SK-N-SH treated with all-trans-retinoic acid at 6 μM for 48 hours (cell line): ENCODE measurements at regions not wholly inside any gene's neighbourhood (a gene's known extent, or its start where the extent isn't known, plus 50 kb on each side); places are given as distances from the start of the nearest gene placed in this dataset.

Experiments used
- ATAC-seq: fragments of 200-7000 bp; cut with Tn5 transposase; 3 replicates; pipeline ENCODE4 v1.9.1; 2020; ENCODE audit warnings: mild to moderate bottlenecking, moderate library complexity
- BACH2 ChIP-seq: fragments of 250-450 bp; sonication (Bioruptor Pico); IDR thresholded peaks from 2 replicates; pipeline ENCODE4 v1.9.0; 2021; ENCODE audit warnings: mild to moderate bottlenecking, borderline replicate concordance
- CREB5 ChIP-seq: fragments of 250-450 bp; sonication (Bioruptor Pico); IDR thresholded peaks from 2 replicates; pipeline ENCODE4 v1.5.1; 2020; ENCODE audit warnings: low read depth, mild to moderate bottlenecking, moderate library complexity
- CSDC2 ChIP-seq: fragments of 250-450 bp; sonication (Bioruptor Pico); IDR thresholded peaks from 2 replicates; pipeline ENCODE4 v1.5.0; 2020; ENCODE audit warnings: mild to moderate bottlenecking, moderate library complexity
- CSRNP3 ChIP-seq: fragments of 250-450 bp; sonication (Bioruptor Pico); IDR thresholded peaks from 2 replicates; pipeline ENCODE4 v1.5.1; 2021; ENCODE audit warnings: mild to moderate bottlenecking, moderate library complexity
- ESRRG ChIP-seq: fragments of 250-450 bp; sonication (Bioruptor Pico); IDR thresholded peaks from 2 replicates; pipeline ENCODE4 v1.6.1; 2021; ENCODE audit warnings: mild to moderate bottlenecking
- GLIS3 ChIP-seq: fragments of 250-450 bp; sonication (Bioruptor Pico); IDR thresholded peaks from 2 replicates; pipeline ENCODE4 v1.5.0; 2020; ENCODE audit warnings: mild to moderate bottlenecking, moderate library complexity
- ISL1 ChIP-seq: fragments of 250-450 bp; sonication (Bioruptor Pico); IDR thresholded peaks from 2 replicates; pipeline ENCODE4 v2.1.2; 2022; ENCODE audit warnings: mild to moderate bottlenecking, moderate library complexity
- OSR1 ChIP-seq: fragments of 250-450 bp; sonication (Bioruptor Pico); IDR thresholded peaks from 2 replicates; pipeline ENCODE4 v1.8.0; 2022; ENCODE audit warnings: moderate library complexity, mild to moderate bottlenecking, inconsistent platforms
- PPARA ChIP-seq: fragments of 250-450 bp; sonication (Bioruptor Pico); IDR thresholded peaks from 2 replicates; pipeline ENCODE4 v1.5.0; 2020; ENCODE audit warnings: mild to moderate bottlenecking, borderline replicate concordance
- RARB ChIP-seq: fragments of 250-450 bp; sonication (Bioruptor Pico); IDR thresholded peaks from 2 replicates; pipeline ENCODE4 v1.8.0; 2021; ENCODE audit warnings: mild to moderate bottlenecking, moderate library complexity
- SNAI2 ChIP-seq: fragments of 250-450 bp; sonication (Bioruptor Pico); IDR thresholded peaks from 2 replicates; pipeline ENCODE4 v1.5.0; 2020; ENCODE audit warnings: mild to moderate bottlenecking, moderate library complexity
- TCF4 ChIP-seq: fragments of 250-450 bp; sonication (Bioruptor Pico); IDR thresholded peaks from 2 replicates; pipeline ENCODE4 v1.8.0; 2021; ENCODE audit warnings: mild to moderate bottlenecking, moderate library complexity, borderline replicate concordance
- TOX ChIP-seq: fragments of 250-450 bp; sonication (Bioruptor Pico); IDR thresholded peaks from 2 replicates; pipeline ENCODE4 v1.8.0; 2021; ENCODE audit warnings: mild to moderate bottlenecking, moderate library complexity, borderline replicate concordance
- TSHZ2 ChIP-seq: fragments of 250-450 bp; sonication (Bioruptor Pico); IDR thresholded peaks from 2 replicates; pipeline ENCODE4 v1.5.0; 2020; ENCODE audit warnings: mild to moderate bottlenecking, moderate library complexity
- ZC3H10 ChIP-seq: fragments of 250-450 bp; sonication (Bioruptor Pico); IDR thresholded peaks from 2 replicates; pipeline ENCODE4 v1.5.1; 2021; ENCODE audit warnings: mild to moderate bottlenecking, moderate library complexity
- ZFP3 ChIP-seq: fragments of 250-450 bp; sonication (Bioruptor Pico); IDR thresholded peaks from 2 replicates; pipeline ENCODE4 v1.5.0; 2020; ENCODE audit warnings: mild to moderate bottlenecking, moderate library complexity
- ZFP30 ChIP-seq: fragments of 450-650 bp; formaldehyde crosslinking; IDR thresholded peaks from 2 replicates; pipeline ENCODE4 v1.5.0; 2022; ENCODE audit warnings: mild to moderate bottlenecking, moderate library complexity
- ZNF70 ChIP-seq: fragments of 450-650 bp; formaldehyde crosslinking; IDR thresholded peaks from 2 replicates; pipeline ENCODE4 v1.5.0; 2020; ENCODE audit warnings: mild to moderate bottlenecking, moderate library complexity
- ZNF8 ChIP-seq: fragments of 450-650 bp; formaldehyde crosslinking; IDR thresholded peaks from 2 replicates; pipeline ENCODE4 v1.5.0; 2020; ENCODE audit warnings: mild to moderate bottlenecking, moderate library complexity
- TF ChIP-seq, protein P1 (sequence below): fragments of 250-450 bp; sonication (Bioruptor Pico); IDR thresholded peaks from 2 replicates; pipeline ENCODE4 v1.8.0; 2021; ENCODE audit warnings: low read depth, mild to moderate bottlenecking, moderate library complexity, borderline replicate concordance
- TF ChIP-seq, protein P2 (sequence below): fragments of 250-450 bp; sonication (Bioruptor Pico); IDR thresholded peaks from 2 replicates; pipeline ENCODE4 v1.8.0; 2020; ENCODE audit warnings: mild to moderate bottlenecking, moderate library complexity, borderline replicate concordance

GRCh38 chr4:114385195-114385985 lies 213.2 kb upstream of the UGT8 start:
- no peak for ATAC-seq
- TF ChIP-seq TSHZ2 (CRISPR knock-in tag) (no peak), RARB (CRISPR knock-in tag) (no peak), ZC3H10 (CRISPR knock-in tag) (no peak), CSRNP3 (no peak), SNAI2 (no peak), ZNF70 (CRISPR knock-in tag) (no peak), CREB5 (CRISPR knock-in tag) (no peak), TOX (CRISPR knock-in tag) (no peak), ZFP30 (CRISPR knock-in tag) (no peak), TCF4 (CRISPR knock-in tag) (no peak), ISL1 (no peak), GLIS3 (CRISPR knock-in tag) (no peak), PPARA (no peak), OSR1 (CRISPR knock-in tag) (no peak), CSDC2 (no peak), ESRRG (CRISPR knock-in tag) (no peak)
- TF ChIP-seq, protein P1, sequence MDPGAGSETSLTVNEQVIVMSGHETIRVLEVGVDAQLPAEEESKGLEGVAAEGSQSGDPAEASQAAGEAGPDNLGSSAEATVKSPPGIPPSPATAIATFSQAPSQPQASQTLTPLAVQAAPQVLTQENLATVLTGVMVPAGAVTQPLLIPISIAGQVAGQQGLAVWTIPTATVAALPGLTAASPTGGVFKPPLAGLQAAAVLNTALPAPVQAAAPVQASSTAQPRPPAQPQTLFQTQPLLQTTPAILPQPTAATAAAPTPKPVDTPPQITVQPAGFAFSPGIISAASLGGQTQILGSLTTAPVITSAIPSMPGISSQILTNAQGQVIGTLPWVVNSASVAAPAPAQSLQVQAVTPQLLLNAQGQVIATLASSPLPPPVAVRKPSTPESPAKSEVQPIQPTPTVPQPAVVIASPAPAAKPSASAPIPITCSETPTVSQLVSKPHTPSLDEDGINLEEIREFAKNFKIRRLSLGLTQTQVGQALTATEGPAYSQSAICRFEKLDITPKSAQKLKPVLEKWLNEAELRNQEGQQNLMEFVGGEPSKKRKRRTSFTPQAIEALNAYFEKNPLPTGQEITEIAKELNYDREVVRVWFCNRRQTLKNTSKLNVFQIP (CRISPR knock-in tag), result no peak

- peak; percentile 35; the same call in 2 of the 3 replicates for ATAC-seq
- TF ChIP-seq SNAI2 (no peak), TOX (CRISPR knock-in tag) (no peak), ZFP30 (CRISPR knock-in tag) (no peak), BACH2 (CRISPR knock-in tag) (no peak), CSRNP3 (no peak), RARB (CRISPR knock-in tag) (no peak), ZNF8 (CRISPR knock-in tag) (no peak), PPARA (no peak), ZFP3 (CRISPR knock-in tag) (no peak), GLIS3 (CRISPR knock-in tag) (no peak), ISL1 (no peak)
- TF ChIP-seq, protein P2, sequence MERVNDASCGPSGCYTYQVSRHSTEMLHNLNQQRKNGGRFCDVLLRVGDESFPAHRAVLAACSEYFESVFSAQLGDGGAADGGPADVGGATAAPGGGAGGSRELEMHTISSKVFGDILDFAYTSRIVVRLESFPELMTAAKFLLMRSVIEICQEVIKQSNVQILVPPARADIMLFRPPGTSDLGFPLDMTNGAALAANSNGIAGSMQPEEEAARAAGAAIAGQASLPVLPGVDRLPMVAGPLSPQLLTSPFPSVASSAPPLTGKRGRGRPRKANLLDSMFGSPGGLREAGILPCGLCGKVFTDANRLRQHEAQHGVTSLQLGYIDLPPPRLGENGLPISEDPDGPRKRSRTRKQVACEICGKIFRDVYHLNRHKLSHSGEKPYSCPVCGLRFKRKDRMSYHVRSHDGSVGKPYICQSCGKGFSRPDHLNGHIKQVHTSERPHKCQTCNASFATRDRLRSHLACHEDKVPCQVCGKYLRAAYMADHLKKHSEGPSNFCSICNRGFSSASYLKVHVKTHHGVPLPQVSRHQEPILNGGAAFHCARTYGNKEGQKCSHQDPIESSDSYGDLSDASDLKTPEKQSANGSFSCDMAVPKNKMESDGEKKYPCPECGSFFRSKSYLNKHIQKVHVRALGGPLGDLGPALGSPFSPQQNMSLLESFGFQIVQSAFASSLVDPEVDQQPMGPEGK (CRISPR knock-in tag), result no peak
Observed at GRCh38 chr4:114386637-114387233, 211.9 kb upstream of the UGT8 start.
